ENCODE measurements at regions not wholly inside any gene's neighbourhood (a gene's known extent, or its start where the extent isn't known, plus 50 kb on each side); places are given as distances from the start of the nearest gene placed in this dataset.

DNA sequence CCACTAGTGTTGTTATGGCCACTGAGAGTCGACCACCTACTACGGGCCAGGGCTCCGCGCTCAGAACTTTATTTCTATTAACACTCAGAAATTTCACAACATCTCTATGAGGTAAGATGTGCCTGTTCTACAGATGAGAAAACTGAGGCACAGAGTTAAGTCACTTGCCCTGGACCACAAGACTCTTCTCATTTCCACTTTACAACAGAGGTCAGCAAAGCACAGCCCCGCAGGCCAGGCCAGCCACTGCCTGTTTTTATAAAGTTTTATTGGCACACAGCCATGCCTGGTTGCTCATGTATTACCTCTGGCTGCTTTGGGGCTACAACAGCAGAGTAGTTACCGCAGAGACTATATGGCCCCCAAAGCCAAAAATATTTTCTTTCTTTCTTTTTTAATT lies 503.6 kb downstream of the SHQ1 start:
- H3K36me3 Mint-ChIP-seq (ENCODE audit: unreplicated experiment) = no peaks in the 10 kb centered on the region
- no peaks in the 10 kb centered on the region for H3K9me3 Mint-ChIP-seq (ENCODE audit: unreplicated experiment)
- no peak overlapping the region for H3K4me3 Mint-ChIP-seq (ENCODE audit: unreplicated experiment)
- no peak for TF ChIP-seq CTCF (IDR thresholded peaks at IDR 0.05; ENCODE audit: partially characterized antibody, unreplicated experiment)
- peaks cover 5% of the 10 kb centered on the region for H3K4me1 Mint-ChIP-seq (ENCODE audit: low read depth, unreplicated experiment)
- no peak overlapping the region for H3K27ac Mint-ChIP-seq (ENCODE audit: unreplicated experiment)
- DNase-seq = no peak
- H3K27me3 Mint-ChIP-seq (ENCODE audit: unreplicated experiment) = peaks cover 9% of the 10 kb centered on the region

DNA sequence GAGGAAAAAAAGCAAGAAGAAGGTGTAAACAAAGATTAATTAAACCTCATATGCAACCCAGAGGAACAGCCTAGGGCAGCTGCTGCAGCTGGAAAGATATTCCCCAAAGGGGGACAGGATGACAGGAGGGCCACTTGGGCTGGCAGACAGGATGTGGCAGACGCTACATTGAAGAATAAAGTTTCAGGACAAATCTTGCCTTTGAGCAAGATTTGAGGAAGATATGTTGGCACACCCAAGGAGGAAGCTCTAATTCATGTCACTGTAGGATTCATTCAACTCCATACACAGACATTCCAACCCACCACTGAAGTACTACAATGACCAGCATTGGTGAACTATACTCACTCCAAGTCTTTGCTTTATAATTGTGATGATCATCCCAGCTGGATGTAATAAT lies 504.0 kb downstream of the SHQ1 start:
- TF ChIP-seq CTCF (IDR thresholded peaks at IDR 0.05; ENCODE audit: partially characterized antibody, unreplicated experiment) = no peak
- DNase-seq = no peak
- peaks cover 5% of the 10 kb centered on the region for H3K4me1 Mint-ChIP-seq (ENCODE audit: low read depth, unreplicated experiment)
- no peak overlapping the region for H3K4me3 Mint-ChIP-seq (ENCODE audit: unreplicated experiment)
- no peaks in the 10 kb centered on the region for H3K9me3 Mint-ChIP-seq (ENCODE audit: unreplicated experiment)
- no peak overlapping the region for H3K27ac Mint-ChIP-seq (ENCODE audit: unreplicated experiment)
- H3K36me3 Mint-ChIP-seq (ENCODE audit: unreplicated experiment) = no peaks in the 10 kb centered on the region
- H3K27me3 Mint-ChIP-seq (ENCODE audit: unreplicated experiment) = peaks cover 9% of the 10 kb centered on the region

DNA sequence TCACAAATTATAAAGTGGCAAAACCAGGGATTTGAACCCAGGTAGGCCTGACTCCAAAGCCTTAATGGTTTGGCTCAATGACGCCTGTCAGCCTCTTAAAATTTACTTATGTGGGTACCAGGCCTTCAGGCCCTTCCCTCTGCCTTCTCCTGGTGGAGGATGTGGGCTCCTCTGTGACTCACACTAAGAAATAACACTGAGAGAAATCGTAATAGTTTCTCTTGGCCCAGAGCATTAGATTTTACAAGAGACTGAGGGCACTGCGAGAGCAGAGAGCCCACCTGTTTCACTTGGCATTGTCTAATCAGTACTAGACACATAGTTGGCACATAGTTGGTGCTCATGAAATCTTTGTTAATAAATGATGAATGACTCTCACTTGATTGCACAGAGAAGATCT lies 505.2 kb downstream of the SHQ1 start:
- no peak overlapping the region for H3K4me3 Mint-ChIP-seq (ENCODE audit: unreplicated experiment)
- no peaks in the 10 kb centered on the region for H3K36me3 Mint-ChIP-seq (ENCODE audit: unreplicated experiment)
- TF ChIP-seq CTCF (IDR thresholded peaks at IDR 0.05; ENCODE audit: partially characterized antibody, unreplicated experiment) = no peak
- H3K9me3 Mint-ChIP-seq (ENCODE audit: unreplicated experiment) = no peaks in the 10 kb centered on the region
- no peak for DNase-seq
- H3K27me3 Mint-ChIP-seq (ENCODE audit: unreplicated experiment) = peaks cover 9% of the 10 kb centered on the region
- peaks cover 5% of the 10 kb centered on the region for H3K4me1 Mint-ChIP-seq (ENCODE audit: low read depth, unreplicated experiment)
- H3K27ac Mint-ChIP-seq (ENCODE audit: unreplicated experiment) = no peak overlapping the region

DNA sequence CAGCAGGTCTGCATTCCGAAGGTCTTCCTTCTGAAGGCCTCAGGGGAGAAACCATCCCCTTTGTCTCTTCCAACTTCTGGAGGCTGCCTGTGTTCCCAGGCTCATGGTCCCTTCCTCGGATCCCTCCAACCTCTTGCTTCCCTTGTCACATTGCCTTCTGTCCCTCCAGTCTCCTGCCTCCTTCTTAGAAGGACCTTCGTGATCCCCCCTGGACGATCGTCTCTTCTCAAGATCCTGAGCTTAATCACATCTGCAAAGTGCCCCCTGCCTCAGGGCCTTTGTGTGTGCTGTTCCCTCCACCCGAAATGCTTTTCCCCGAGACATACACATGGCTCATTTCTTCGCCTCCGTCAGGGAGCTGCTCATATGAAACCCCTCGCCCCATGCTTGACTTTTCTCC lies 505.8 kb downstream of the SHQ1 start:
- H3K9me3 Mint-ChIP-seq (ENCODE audit: unreplicated experiment) = no peaks in the 10 kb centered on the region
- no peaks in the 10 kb centered on the region for H3K36me3 Mint-ChIP-seq (ENCODE audit: unreplicated experiment)
- no peak overlapping the region for H3K4me3 Mint-ChIP-seq (ENCODE audit: unreplicated experiment)
- H3K4me1 Mint-ChIP-seq (ENCODE audit: low read depth, unreplicated experiment) = peaks cover 5% of the 10 kb centered on the region
- no peak for DNase-seq
- peaks cover 9% of the 10 kb centered on the region for H3K27me3 Mint-ChIP-seq (ENCODE audit: unreplicated experiment)
- TF ChIP-seq CTCF (IDR thresholded peaks at IDR 0.05; ENCODE audit: partially characterized antibody, unreplicated experiment) = no peak
- no peak overlapping the region for H3K27ac Mint-ChIP-seq (ENCODE audit: unreplicated experiment)

GRCh38 chr3:72341920-72342319 lies 506.3 kb downstream of the SHQ1 start:
- Mint-ChIP-seq H3K4me1 (ENCODE audit: low read depth, unreplicated experiment) (peaks cover 5% of the 10 kb centered on the region), H3K27ac (ENCODE audit: unreplicated experiment) (no peak overlapping the region), H3K27me3 (ENCODE audit: unreplicated experiment) (peaks cover 9% of the 10 kb centered on the region), H3K9me3 (ENCODE audit: unreplicated experiment) (no peaks in the 10 kb centered on the region), H3K36me3 (ENCODE audit: unreplicated experiment) (no peaks in the 10 kb centered on the region), H3K4me3 (ENCODE audit: unreplicated experiment) (no peak overlapping the region)
- peak; percentile 40 for DNase-seq
- TF ChIP-seq CTCF (IDR thresholded peaks at IDR 0.05; ENCODE audit: partially characterized antibody, unreplicated experiment) = no peak

Data from glutamatergic neuron (in vitro differentiated cells).